PFSK-1 (cell line): ENCODE measurements at regions not wholly inside any gene's neighbourhood (a gene's known extent, or its start where the extent isn't known, plus 50 kb on each side); places are given as distances from the start of the nearest gene placed in this dataset.

Source experiments
- FOXP2 ChIP-seq: optimal IDR thresholded peaks from 2 replicates; pipeline ENCODE3; 2011; ENCODE audit warnings: borderline replicate concordance, control low read depth, inconsistent platforms; ENCODE audit not compliant: insufficient read depth; ENCODE audit errors: extremely low read length, extremely low read depth
- POLR2AphosphoS5 ChIP-seq: IDR thresholded peaks from 2 replicates; pipeline ENCODE4 v1.6.1; 2012; ENCODE audit warnings: low read depth, mild to moderate bottlenecking, control low read depth, low read length, moderate library complexity
- TAF1 ChIP-seq: IDR thresholded peaks from 2 replicates; pipeline ENCODE4 v1.6.1; 2012; ENCODE audit warnings: low read length, control low read depth, borderline replicate concordance; ENCODE audit not compliant: insufficient read depth
- TF ChIP-seq, protein P1 (sequence below), 2 experiments: IDR thresholded peaks; 2 replicates each; pipeline versions ENCODE4 v1.6.1 to v1.8.0; 2011 to 2012; ENCODE audit warnings: low read depth in 2 of 2, low read length in 2 of 2, control low read depth in 1 of 2, inconsistent platforms in 1 of 2, mild to moderate bottlenecking in 1 of 2, moderate library complexity in 1 of 2; ENCODE audit not compliant: insufficient read depth in 1 of 2

GRCh38 chr16:73973174-73973573 is 323.4 kb upstream of the PSMD7 start:
- no peak for TF ChIP-seq POLR2AphosphoS5
- no peak for TF ChIP-seq TAF1
- TF ChIP-seq, protein P1, sequence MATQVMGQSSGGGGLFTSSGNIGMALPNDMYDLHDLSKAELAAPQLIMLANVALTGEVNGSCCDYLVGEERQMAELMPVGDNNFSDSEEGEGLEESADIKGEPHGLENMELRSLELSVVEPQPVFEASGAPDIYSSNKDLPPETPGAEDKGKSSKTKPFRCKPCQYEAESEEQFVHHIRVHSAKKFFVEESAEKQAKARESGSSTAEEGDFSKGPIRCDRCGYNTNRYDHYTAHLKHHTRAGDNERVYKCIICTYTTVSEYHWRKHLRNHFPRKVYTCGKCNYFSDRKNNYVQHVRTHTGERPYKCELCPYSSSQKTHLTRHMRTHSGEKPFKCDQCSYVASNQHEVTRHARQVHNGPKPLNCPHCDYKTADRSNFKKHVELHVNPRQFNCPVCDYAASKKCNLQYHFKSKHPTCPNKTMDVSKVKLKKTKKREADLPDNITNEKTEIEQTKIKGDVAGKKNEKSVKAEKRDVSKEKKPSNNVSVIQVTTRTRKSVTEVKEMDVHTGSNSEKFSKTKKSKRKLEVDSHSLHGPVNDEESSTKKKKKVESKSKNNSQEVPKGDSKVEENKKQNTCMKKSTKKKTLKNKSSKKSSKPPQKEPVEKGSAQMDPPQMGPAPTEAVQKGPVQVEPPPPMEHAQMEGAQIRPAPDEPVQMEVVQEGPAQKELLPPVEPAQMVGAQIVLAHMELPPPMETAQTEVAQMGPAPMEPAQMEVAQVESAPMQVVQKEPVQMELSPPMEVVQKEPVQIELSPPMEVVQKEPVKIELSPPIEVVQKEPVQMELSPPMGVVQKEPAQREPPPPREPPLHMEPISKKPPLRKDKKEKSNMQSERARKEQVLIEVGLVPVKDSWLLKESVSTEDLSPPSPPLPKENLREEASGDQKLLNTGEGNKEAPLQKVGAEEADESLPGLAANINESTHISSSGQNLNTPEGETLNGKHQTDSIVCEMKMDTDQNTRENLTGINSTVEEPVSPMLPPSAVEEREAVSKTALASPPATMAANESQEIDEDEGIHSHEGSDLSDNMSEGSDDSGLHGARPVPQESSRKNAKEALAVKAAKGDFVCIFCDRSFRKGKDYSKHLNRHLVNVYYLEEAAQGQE (IDR thresholded peaks at IDR 0.05; ENCODE audit: insufficient read depth in 1 of 2, low read depth in 2 of 2, low read length in 2 of 2) = no peak
- no peak for TF ChIP-seq FOXP2
